HEK293 (cell line): ENCODE measurements at regions not wholly inside any gene's neighbourhood (a gene's known extent, or its start where the extent isn't known, plus 50 kb on each side); places are given as distances from the start of the nearest gene placed in this dataset.

ENCODE experiments used
- CTCF ChIA-PET: fragments of 350-600 bp; formaldehyde crosslinking; extraction: SDS; loops from one replicate; lab custom pipeline; 2021; ENCODE audit warnings: antibody characterized with exemption; lab: Yijun Ruan, JAX
- POLR2A ChIA-PET: fragments of 300-600 bp; formaldehyde crosslinking; extraction: SDS; loops from one replicate; lab custom pipeline; 2020; ENCODE audit warnings: antibody characterized with exemption, inconsistent platforms; lab: Yijun Ruan, JAX
- H3K27ac ChIP-seq: fragments of 200-500 bp; sonication (Bioruptor generic); 2 replicates; pipeline ENCODE4 v1.5.1; 2014; ENCODE audit warnings: low read depth, low read length, control low read depth, inconsistent platforms; ENCODE audit errors: extremely low read depth
- H3K36me3 ChIP-seq, 2 experiments: fragments of 200-500 bp in 1 of 2; sonication (Bioruptor generic) in 1 of 2; 1 replicate in 1 of 2; 2 replicates in 1 of 2; pipeline ENCODE4 v1.5.1; 2014 to 2017; ENCODE audit warnings: inconsistent platforms in 2 of 2, low read length in 2 of 2; ENCODE audit not compliant: control insufficient read depth in 2 of 2, insufficient read depth in 1 of 2
- H3K4me1 ChIP-seq: fragments of 200-500 bp; sonication (Bioruptor generic); 2 replicates; pipeline ENCODE4 v1.5.1; 2014; ENCODE audit warnings: mild to moderate bottlenecking, low read length, inconsistent platforms; ENCODE audit not compliant: control insufficient read depth, insufficient read depth
- H3K4me3 ChIP-seq: 2 replicates; pipeline ENCODE4 v1.5.1; 2011; ENCODE audit warnings: low read depth, mild to moderate bottlenecking, control low read depth, low read length, moderate library complexity
- H3K9me3 ChIP-seq: fragments of 200-500 bp; sonication (Bioruptor generic); 2 replicates; pipeline ENCODE4 v1.5.1; 2014; ENCODE audit warnings: low read depth, low read length, inconsistent platforms; ENCODE audit not compliant: control insufficient read depth, insufficient read depth
- EGR2 ChIP-seq: fragments of 450-650 bp; formaldehyde crosslinking; IDR thresholded peaks from 2 replicates; pipeline ENCODE4 v1.5.1; 2016; ENCODE audit warnings: low read depth, missing biosample characterization, missing genetic modification characterization
- IKZF3 ChIP-seq: fragments of 450-650 bp; IDR thresholded peaks from 2 replicates; pipeline ENCODE4 v1.5.0; 2018; ENCODE audit warnings: missing biosample characterization, mild to moderate bottlenecking, missing genetic modification characterization, moderate library complexity
- MEIS1 ChIP-seq: sonication (generic); formaldehyde crosslinking; IDR thresholded peaks from 2 replicates; pipeline ENCODE4 v1.8.1; 2022; ENCODE audit warnings: missing genetic modification reagents, mild to moderate bottlenecking, borderline replicate concordance
- OSR2 ChIP-seq: fragments of 450-650 bp; formaldehyde crosslinking; IDR thresholded peaks from 2 replicates; pipeline ENCODE4 v1.5.1; 2016; ENCODE audit warnings: missing biosample characterization, missing genetic modification characterization
- SP2 ChIP-seq: fragments of 450-650 bp; formaldehyde crosslinking; IDR thresholded peaks from 2 replicates; pipeline ENCODE4 v1.5.1; 2016; ENCODE audit warnings: missing biosample characterization, missing genetic modification characterization
- WT1 ChIP-seq: fragments of 450-650 bp; formaldehyde crosslinking; IDR thresholded peaks from 2 replicates; pipeline ENCODE4 v1.5.1; 2016; ENCODE audit warnings: missing biosample characterization, missing genetic modification characterization
- ZBTB20 ChIP-seq: fragments of 450-650 bp; formaldehyde crosslinking; IDR thresholded peaks from 2 replicates; pipeline ENCODE4 v1.5.1; 2016; ENCODE audit warnings: missing biosample characterization, missing genetic modification characterization
- ZNF24 ChIP-seq: fragments of 450-650 bp; formaldehyde crosslinking; IDR thresholded peaks from 2 replicates; pipeline ENCODE4 v1.5.1; 2016; ENCODE audit warnings: missing biosample characterization, missing genetic modification characterization
- ZNF324 ChIP-seq: fragments of 450-650 bp; formaldehyde crosslinking; IDR thresholded peaks from 2 replicates; pipeline ENCODE4 v1.5.1; 2016; ENCODE audit warnings: missing biosample characterization, missing genetic modification characterization
- ZNF341 ChIP-seq: fragments of 450-650 bp; formaldehyde crosslinking; IDR thresholded peaks from 2 replicates; pipeline ENCODE4; 2016; ENCODE audit warnings: low read depth, missing biosample characterization, missing genetic modification characterization
- ZNF404 ChIP-seq: fragments of 450-650 bp; formaldehyde crosslinking; IDR thresholded peaks from 2 replicates; pipeline ENCODE4 v1.5.1; 2017; ENCODE audit warnings: missing biosample characterization, missing genetic modification characterization
- ZNF596 ChIP-seq: fragments of 450-650 bp; IDR thresholded peaks from 2 replicates; pipeline ENCODE4 v1.5.0; 2018; ENCODE audit warnings: missing biosample characterization, mild to moderate bottlenecking, missing genetic modification characterization, moderate library complexity
- ZNF600 ChIP-seq: fragments of 450-650 bp; formaldehyde crosslinking; IDR thresholded peaks from 2 replicates; pipeline ENCODE4 v1.5.1; 2016; ENCODE audit warnings: missing biosample characterization, missing genetic modification characterization
- ZNF677 ChIP-seq: fragments of 450-650 bp; IDR thresholded peaks from 2 replicates; pipeline ENCODE4 v1.5.0; 2018; ENCODE audit warnings: missing biosample characterization, mild to moderate bottlenecking, missing genetic modification characterization, moderate library complexity
- ZNF701 ChIP-seq: fragments of 450-650 bp; formaldehyde crosslinking; IDR thresholded peaks from 2 replicates; pipeline ENCODE4 v1.5.1; 2016; ENCODE audit warnings: missing biosample characterization, missing genetic modification characterization
- ZNF791 ChIP-seq: fragments of 450-650 bp; formaldehyde crosslinking; IDR thresholded peaks from 2 replicates; pipeline ENCODE4 v1.5.1; 2016; ENCODE audit warnings: missing biosample characterization, missing genetic modification characterization
- ZNF830 ChIP-seq: fragments of 450-650 bp; IDR thresholded peaks from 2 replicates; pipeline ENCODE4 v1.5.0; 2018; ENCODE audit warnings: missing biosample characterization, missing genetic modification characterization, low read depth, mild to moderate bottlenecking, moderate library complexity
- TF ChIP-seq, protein P1 (sequence below): fragments of 450-650 bp; formaldehyde crosslinking; IDR thresholded peaks from 2 replicates; pipeline ENCODE4 v1.5.1; 2016; ENCODE audit warnings: missing biosample characterization, missing genetic modification characterization
- TF ChIP-seq, protein P2 (sequence below): fragments of 450-650 bp; formaldehyde crosslinking; IDR thresholded peaks from 2 replicates; pipeline ENCODE4 v1.5.1; 2016; ENCODE audit warnings: missing biosample characterization, missing genetic modification characterization
- TF ChIP-seq, protein P3 (sequence below): fragments of 450-650 bp; formaldehyde crosslinking; IDR thresholded peaks from 2 replicates; pipeline ENCODE4 v1.5.1; 2017; ENCODE audit warnings: missing biosample characterization, missing genetic modification characterization

DNA sequence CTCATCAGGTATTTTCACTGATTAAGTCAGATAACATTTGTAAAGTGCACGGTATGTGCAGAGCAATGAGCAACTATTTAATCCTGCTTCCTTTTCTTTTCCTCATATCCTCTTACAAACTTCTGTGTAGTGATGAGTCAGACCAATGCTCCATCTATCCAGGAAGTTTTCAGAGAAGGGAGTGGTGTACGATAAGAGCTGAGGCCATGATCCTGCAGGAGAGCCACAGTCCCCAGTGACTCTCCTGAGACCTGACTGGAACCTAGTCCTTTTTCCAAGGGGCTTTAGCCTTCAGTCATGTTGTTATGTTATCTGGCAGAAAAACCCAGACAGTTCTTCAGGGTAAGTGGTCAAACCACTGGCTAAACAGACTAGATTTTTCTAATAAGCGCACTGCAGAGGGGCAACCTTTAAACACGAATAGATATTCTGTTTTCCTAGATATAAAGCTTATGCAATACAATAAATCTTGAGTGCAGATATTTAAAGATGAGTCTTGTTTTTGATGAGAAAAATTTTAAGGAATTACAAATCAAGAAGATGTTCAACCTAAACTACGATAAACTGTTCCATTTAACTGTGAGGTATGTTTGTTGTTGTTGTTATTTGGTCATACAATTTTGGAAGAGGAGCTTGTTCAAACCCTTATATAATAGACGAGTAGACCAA lies 110.5 kb upstream of the RAP2B start:
- TF ChIP-seq ZNF24 (tag by site-specific recombination) (no peak), IKZF3 (no peak), MEIS1 (CRISPR knock-in tag) (no peak), WT1 (tag by site-specific recombination) (no peak)
- H3K4me1 ChIP-seq: no peaks in the 10 kb centered on the region
- H3K36me3 ChIP-seq: no peaks in the 10 kb centered on the region
- no peaks in the 10 kb centered on the region for H3K9me3 ChIP-seq
- ChIA-PET CTCF (interaction anchor here (0.6 to 1.2 kb wide), 2 partner anchors 8 to 553 kb away, joined by 3 to 4 read pairs; no protein-coding TSS in a partner anchor), POLR2A (no interaction called here)
- no peak overlapping the region for H3K27ac ChIP-seq
- H3K4me3 ChIP-seq: no peak overlapping the region

DNA sequence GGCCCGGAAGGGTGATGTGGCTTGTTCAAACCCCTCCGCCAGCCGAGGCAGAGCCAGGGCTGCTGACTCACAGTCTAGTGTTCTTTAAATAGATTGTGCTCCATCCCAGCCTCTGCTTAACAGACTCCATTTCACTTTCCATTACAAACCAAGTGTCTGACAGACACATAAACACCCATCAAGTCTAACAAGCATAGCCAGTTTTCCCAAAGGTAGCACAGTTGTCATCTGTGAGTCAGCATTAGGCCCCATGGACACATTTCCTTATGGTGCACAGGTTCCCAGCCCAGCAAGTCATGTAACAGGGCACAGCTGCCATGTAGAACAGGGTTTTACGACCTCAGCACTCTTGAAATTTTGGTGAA lies 109.9 kb upstream of the RAP2B start:
- Histone ChIP-seq H3K27ac (no peak overlapping the region), H3K4me1 (no peaks in the 10 kb centered on the region), H3K9me3 (no peaks in the 10 kb centered on the region), H3K4me3 (no peak overlapping the region), H3K36me3 (no peaks in the 10 kb centered on the region)
- TF ChIP-seq ZBTB20 (0 out of 2 replicates have a peak, but pooled peaks have one; percentile 13), ZNF600 (tag by site-specific recombination) (peak; percentile 66), ZNF324 (tag by site-specific recombination) (no peak)
- TF ChIP-seq, protein P1, sequence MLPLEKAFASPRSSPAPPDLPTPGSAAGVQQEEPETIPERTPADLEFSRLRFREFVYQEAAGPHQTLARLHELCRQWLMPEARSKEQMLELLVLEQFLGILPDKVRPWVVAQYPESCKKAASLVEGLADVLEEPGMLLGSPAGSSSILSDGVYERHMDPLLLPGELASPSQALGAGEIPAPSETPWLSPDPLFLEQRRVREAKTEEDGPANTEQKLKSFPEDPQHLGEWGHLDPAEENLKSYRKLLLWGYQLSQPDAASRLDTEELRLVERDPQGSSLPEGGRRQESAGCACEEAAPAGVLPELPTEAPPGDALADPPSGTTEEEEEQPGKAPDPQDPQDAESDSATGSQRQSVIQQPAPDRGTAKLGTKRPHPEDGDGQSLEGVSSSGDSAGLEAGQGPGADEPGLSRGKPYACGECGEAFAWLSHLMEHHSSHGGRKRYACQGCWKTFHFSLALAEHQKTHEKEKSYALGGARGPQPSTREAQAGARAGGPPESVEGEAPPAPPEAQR (tag by site-specific recombination): no peak
- ChIA-PET POLR2A (no interaction called here), CTCF (interaction anchor here (0.6 to 1.2 kb wide), 2 partner anchors 9 to 553 kb away, joined by 3 to 4 read pairs; no protein-coding TSS in a partner anchor)

DNA sequence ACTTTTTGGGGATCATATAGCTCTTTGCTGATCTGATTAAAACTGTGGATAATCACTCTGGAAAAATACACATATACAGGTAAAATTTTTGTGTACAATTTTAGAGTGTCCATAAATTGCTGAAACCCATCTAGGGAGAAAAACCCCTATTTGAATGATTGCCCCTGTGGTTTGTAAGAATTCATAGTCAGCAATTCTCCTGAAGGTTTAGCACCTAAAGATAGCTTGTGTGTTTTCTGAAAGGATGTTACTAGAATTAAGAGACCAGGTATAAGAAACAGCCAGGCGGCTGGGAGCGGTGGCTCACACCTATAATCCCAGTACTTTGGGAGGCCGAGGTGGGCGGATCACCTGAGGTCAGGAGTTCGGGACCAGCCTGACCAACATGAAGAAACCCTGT lies 106.8 kb upstream of the RAP2B start:
- Histone ChIP-seq H3K36me3 (no peaks in the 10 kb centered on the region), H3K4me1 (no peaks in the 10 kb centered on the region), H3K27ac (no peak overlapping the region), H3K4me3 (no peak overlapping the region), H3K9me3 (no peaks in the 10 kb centered on the region)
- POLR2A ChIA-PET: no interaction called here
- CTCF ChIA-PET: no interaction called here
- no peak for TF ChIP-seq ZNF791
- TF ChIP-seq ZNF596 (tag by site-specific recombination): no peak
- TF ChIP-seq ZNF404 (tag by site-specific recombination): no peak
- TF ChIP-seq EGR2 (tag by site-specific recombination): no peak
- TF ChIP-seq SP2 (tag by site-specific recombination): no peak
- no peak for TF ChIP-seq OSR2 (tag by site-specific recombination)
- TF ChIP-seq ZNF830 (tag by site-specific recombination): no peak
- no peak for TF ChIP-seq ZNF677
- TF ChIP-seq, protein P2, sequence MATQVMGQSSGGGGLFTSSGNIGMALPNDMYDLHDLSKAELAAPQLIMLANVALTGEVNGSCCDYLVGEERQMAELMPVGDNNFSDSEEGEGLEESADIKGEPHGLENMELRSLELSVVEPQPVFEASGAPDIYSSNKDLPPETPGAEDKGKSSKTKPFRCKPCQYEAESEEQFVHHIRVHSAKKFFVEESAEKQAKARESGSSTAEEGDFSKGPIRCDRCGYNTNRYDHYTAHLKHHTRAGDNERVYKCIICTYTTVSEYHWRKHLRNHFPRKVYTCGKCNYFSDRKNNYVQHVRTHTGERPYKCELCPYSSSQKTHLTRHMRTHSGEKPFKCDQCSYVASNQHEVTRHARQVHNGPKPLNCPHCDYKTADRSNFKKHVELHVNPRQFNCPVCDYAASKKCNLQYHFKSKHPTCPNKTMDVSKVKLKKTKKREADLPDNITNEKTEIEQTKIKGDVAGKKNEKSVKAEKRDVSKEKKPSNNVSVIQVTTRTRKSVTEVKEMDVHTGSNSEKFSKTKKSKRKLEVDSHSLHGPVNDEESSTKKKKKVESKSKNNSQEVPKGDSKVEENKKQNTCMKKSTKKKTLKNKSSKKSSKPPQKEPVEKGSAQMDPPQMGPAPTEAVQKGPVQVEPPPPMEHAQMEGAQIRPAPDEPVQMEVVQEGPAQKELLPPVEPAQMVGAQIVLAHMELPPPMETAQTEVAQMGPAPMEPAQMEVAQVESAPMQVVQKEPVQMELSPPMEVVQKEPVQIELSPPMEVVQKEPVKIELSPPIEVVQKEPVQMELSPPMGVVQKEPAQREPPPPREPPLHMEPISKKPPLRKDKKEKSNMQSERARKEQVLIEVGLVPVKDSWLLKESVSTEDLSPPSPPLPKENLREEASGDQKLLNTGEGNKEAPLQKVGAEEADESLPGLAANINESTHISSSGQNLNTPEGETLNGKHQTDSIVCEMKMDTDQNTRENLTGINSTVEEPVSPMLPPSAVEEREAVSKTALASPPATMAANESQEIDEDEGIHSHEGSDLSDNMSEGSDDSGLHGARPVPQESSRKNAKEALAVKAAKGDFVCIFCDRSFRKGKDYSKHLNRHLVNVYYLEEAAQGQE (tag by site-specific recombination): no peak
- TF ChIP-seq, protein P3, sequence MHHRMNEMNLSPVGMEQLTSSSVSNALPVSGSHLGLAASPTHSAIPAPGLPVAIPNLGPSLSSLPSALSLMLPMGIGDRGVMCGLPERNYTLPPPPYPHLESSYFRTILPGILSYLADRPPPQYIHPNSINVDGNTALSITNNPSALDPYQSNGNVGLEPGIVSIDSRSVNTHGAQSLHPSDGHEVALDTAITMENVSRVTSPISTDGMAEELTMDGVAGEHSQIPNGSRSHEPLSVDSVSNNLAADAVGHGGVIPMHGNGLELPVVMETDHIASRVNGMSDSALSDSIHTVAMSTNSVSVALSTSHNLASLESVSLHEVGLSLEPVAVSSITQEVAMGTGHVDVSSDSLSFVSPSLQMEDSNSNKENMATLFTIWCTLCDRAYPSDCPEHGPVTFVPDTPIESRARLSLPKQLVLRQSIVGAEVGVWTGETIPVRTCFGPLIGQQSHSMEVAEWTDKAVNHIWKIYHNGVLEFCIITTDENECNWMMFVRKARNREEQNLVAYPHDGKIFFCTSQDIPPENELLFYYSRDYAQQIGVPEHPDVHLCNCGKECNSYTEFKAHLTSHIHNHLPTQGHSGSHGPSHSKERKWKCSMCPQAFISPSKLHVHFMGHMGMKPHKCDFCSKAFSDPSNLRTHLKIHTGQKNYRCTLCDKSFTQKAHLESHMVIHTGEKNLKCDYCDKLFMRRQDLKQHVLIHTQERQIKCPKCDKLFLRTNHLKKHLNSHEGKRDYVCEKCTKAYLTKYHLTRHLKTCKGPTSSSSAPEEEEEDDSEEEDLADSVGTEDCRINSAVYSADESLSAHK (tag by site-specific recombination): no peak
- no peak for TF ChIP-seq ZNF341 (tag by site-specific recombination)
- no peak for TF ChIP-seq ZNF701
- TF ChIP-seq, all 188 proteins: peak for 0
